SK-N-SH (cell line): ENCODE measurements at regions not wholly inside any gene's neighbourhood (a gene's known extent, or its start where the extent isn't known, plus 50 kb on each side); places are given as distances from the start of the nearest gene placed in this dataset.

Experiments
- CTCF ChIA-PET: fragments of 300-600, 350-600 bp; formaldehyde crosslinking; extraction: SDS; loops from one replicate; lab custom pipeline; 2021; lab: Yijun Ruan, JAX
- POLR2A ChIA-PET: fragments of 350-600 bp; sonication (Branson Sonifier 250); formaldehyde crosslinking; extraction: SDS; loops from one replicate; lab custom pipeline; 2020; ENCODE audit warnings: antibody characterized with exemption, inconsistent platforms; lab: Yijun Ruan, JAX
- DNase-seq: peaks from one replicate; pipeline ENCODE4 v3.0.0; 2012
- H2AFZ ChIP-seq: fragments of 200-600 bp; sonication (generic); 2 replicates; pipeline ENCODE4 v1.8.1; 2016; ENCODE audit warnings: antibody characterized with exemption, mild to moderate bottlenecking, low read depth
- H3F3A ChIP-seq: fragments of 200-600 bp; sonication (generic); replicated peaks from 2 replicates; pipeline ENCODE3; 2016; ENCODE audit warnings: antibody characterized with exemption, mild to moderate bottlenecking; ENCODE audit not compliant: insufficient read depth
- H3K27ac ChIP-seq, 2 experiments: fragments of 200-500 bp in 1 of 2; fragments of 200-600 bp in 1 of 2; sonication (Bioruptor generic) in 1 of 2; sonication (generic), shearing (Covaris generic) in 1 of 2; 2 replicates each; pipeline versions ENCODE4 v1.5.1 to v1.6.1; 2014 to 2016; ENCODE audit warnings: low read depth in 2 of 2, inconsistent platforms in 1 of 2, low read length in 1 of 2, mild to moderate bottlenecking in 1 of 2, mixed read lengths in 1 of 2
- H3K27me3 ChIP-seq: fragments of 200-600 bp; sonication (generic), shearing (Covaris generic); 2 replicates; pipeline ENCODE4 v1.6.1; 2016; ENCODE audit warnings: mixed run types; ENCODE audit not compliant: insufficient read depth
- H3K36me3 ChIP-seq, 2 experiments: fragments of 200-500 bp in 1 of 2; fragments of 200-600 bp in 1 of 2; sonication (Bioruptor generic) in 1 of 2; sonication (generic) in 1 of 2; replicated peaks in 1 of 2; 2 replicates each; pipeline versions ENCODE3 to v1.5.1; 2014 to 2016; ENCODE audit warnings: low read length in 1 of 2, mild to moderate bottlenecking in 1 of 2; ENCODE audit not compliant: insufficient read depth in 2 of 2, control insufficient read depth in 1 of 2
- H3K4me1 ChIP-seq, 2 experiments: fragments of 200-500 bp in 1 of 2; fragments of 200-600 bp in 1 of 2; sonication (Bioruptor generic) in 1 of 2; sonication (generic), shearing (Covaris generic) in 1 of 2; 2 replicates each; pipeline versions ENCODE4 v1.5.1 to v1.6.1; 2014 to 2016; ENCODE audit warnings: low read depth in 1 of 2, low read length in 1 of 2, mixed run types in 1 of 2; ENCODE audit not compliant: insufficient read depth in 2 of 2, control insufficient read depth in 1 of 2
- H3K4me2 ChIP-seq: fragments of 200-600 bp; sonication (generic), shearing (Covaris generic); 2 replicates; pipeline ENCODE4 v1.6.1; 2017; ENCODE audit warnings: mixed run types
- H3K4me3 ChIP-seq, 2 experiments: fragments of 200-500 bp in 1 of 2; fragments of 200-600 bp in 1 of 2; sonication (Bioruptor generic) in 1 of 2; sonication (generic), shearing (Covaris generic) in 1 of 2; 2 replicates each; pipeline versions ENCODE4 v1.5.1 to v1.8.1; 2014 to 2016; ENCODE audit warnings: low read depth in 2 of 2, inconsistent platforms in 1 of 2, low read length in 1 of 2, mild to moderate bottlenecking in 1 of 2, mixed read lengths in 1 of 2, moderate library complexity in 1 of 2
- H3K79me2 ChIP-seq: fragments of 200-600 bp; sonication (generic); 2 replicates; pipeline ENCODE4 v1.8.1; 2017; ENCODE audit warnings: mild to moderate bottlenecking; ENCODE audit not compliant: insufficient read depth
- H3K9ac ChIP-seq: fragments of 200-600 bp; sonication (generic); 2 replicates; pipeline ENCODE4 v1.6.1; 2017; ENCODE audit warnings: mixed run types
- H3K9me2 ChIP-seq: fragments of 200-600 bp; sonication (generic); 2 replicates; pipeline ENCODE4 v1.6.1; 2017; ENCODE audit warnings: mixed run types
- H3K9me3 ChIP-seq: fragments of 200-600 bp; sonication (generic); 2 replicates; pipeline ENCODE4 v1.6.1; 2017; ENCODE audit warnings: mixed run types, mild to moderate bottlenecking, moderate library complexity
- H4K20me1 ChIP-seq: fragments of 200-600 bp; sonication (generic); 2 replicates; pipeline ENCODE4 v1.6.1; 2017; ENCODE audit warnings: mild to moderate bottlenecking, mixed run types; ENCODE audit not compliant: insufficient read depth
- ELF1 ChIP-seq: IDR thresholded peaks from 2 replicates; pipeline ENCODE4 v1.4.0; 2012
- EP300 ChIP-seq, 2 experiments: IDR thresholded peaks; 2 replicates each; pipeline versions ENCODE4 v1.4.0 to v1.6.1; 2012; ENCODE audit warnings: borderline replicate concordance in 1 of 2, low read depth in 1 of 2, low read length in 1 of 2
- FOSL2 ChIP-seq: IDR thresholded peaks from 2 replicates; pipeline ENCODE4 v1.4.0; 2012; ENCODE audit warnings: low read depth, mild to moderate bottlenecking, moderate library complexity, borderline replicate concordance
- GATA2 ChIP-seq: sonication (generic); formaldehyde crosslinking; IDR thresholded peaks from 2 replicates; pipeline ENCODE4 v1.5.0; 2020; ENCODE audit warnings: mild to moderate bottlenecking, missing genetic modification reagents
- MEF2A ChIP-seq: IDR thresholded peaks from 2 replicates; pipeline ENCODE4 v1.4.0; 2012; ENCODE audit warnings: low read depth, borderline replicate concordance
- NFIC ChIP-seq: IDR thresholded peaks from 2 replicates; pipeline ENCODE4 v1.4.0; 2012; ENCODE audit warnings: borderline replicate concordance
- NRF1 ChIP-seq: IDR thresholded peaks from 2 replicates; pipeline ENCODE4 v1.6.1; 2012; ENCODE audit warnings: low read depth, mild to moderate bottlenecking, low read length
- POLR2AphosphoS5 ChIP-seq: IDR thresholded peaks from 2 replicates; pipeline ENCODE4 v1.6.1; 2012; ENCODE audit warnings: low read depth, low read length
- RAD21 ChIP-seq: IDR thresholded peaks from 2 replicates; pipeline ENCODE4 v1.6.1; 2012; ENCODE audit warnings: mild to moderate bottlenecking, low read length
- RCOR1 ChIP-seq: fragments of 150-350 bp; IDR thresholded peaks from 2 replicates; pipeline ENCODE4 v1.6.1; 2017; ENCODE audit warnings: antibody characterized with exemption, low read length
- RFX5 ChIP-seq: IDR thresholded peaks from 2 replicates; pipeline ENCODE4 v1.6.1; 2012; ENCODE audit warnings: mild to moderate bottlenecking, improper control_type of control experiment, low read length
- TEAD4 ChIP-seq: IDR thresholded peaks from 2 replicates; pipeline ENCODE4 v1.4.0; 2012; ENCODE audit warnings: mild to moderate bottlenecking, borderline replicate concordance; ENCODE audit not compliant: insufficient read depth
- YY1 ChIP-seq: IDR thresholded peaks from 2 replicates; pipeline ENCODE4 v1.4.0; 2012; ENCODE audit warnings: low read depth, mild to moderate bottlenecking
- WGBS: methylation state at CpG from one replicate; pipeline ENCODE4 v1.1.6; 2017; ENCODE audit warnings: low lambda C conversion rate; 5-methylcytosine and 5-hydroxymethylcytosine counted together
- TF ChIP-seq, protein P1 (sequence below): IDR thresholded peaks from 2 replicates; pipeline ENCODE4 v1.4.0; 2012; ENCODE audit warnings: low read depth, borderline replicate concordance
- TF ChIP-seq, protein P2 (sequence below): IDR thresholded peaks from 2 replicates; pipeline ENCODE4 v1.6.1; 2012; ENCODE audit warnings: mild to moderate bottlenecking, low read depth, low read length, moderate library complexity
- TF ChIP-seq, protein P3 (sequence below): IDR thresholded peaks from 2 replicates; pipeline ENCODE4; 2012

DNA sequence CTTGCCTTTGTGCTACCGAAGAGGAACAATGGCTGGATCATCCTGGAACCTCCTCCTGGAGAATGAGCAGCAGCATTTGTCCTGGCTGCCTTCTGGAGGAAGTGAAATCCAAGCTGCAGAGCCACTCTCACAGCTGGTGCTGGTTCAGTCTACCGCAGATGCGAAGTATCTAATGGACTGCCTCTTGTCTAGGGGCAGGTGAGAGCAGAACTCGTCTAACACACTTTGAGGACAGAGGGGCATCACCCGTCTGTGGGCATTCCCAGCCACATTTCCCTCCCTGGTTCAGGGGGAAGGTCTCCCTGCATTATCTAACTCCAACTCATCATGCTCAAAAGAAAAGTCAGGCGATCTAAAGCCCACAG lies 338.2 kb upstream of the GATB start:
- no peaks in the 10 kb centered on the region for H3F3A ChIP-seq
- H3K4me2 ChIP-seq = no peak overlapping the region
- H3K9me3 ChIP-seq = no peaks in the 10 kb centered on the region
- H2AFZ ChIP-seq = no peak overlapping the region
- no peaks in the 10 kb centered on the region for H3K27me3 ChIP-seq
- H3K79me2 ChIP-seq = no peaks in the 10 kb centered on the region
- H3K9me2 ChIP-seq = no peaks in the 10 kb centered on the region
- TF ChIP-seq ELF1 (no peak), RAD21 (no peak), EP300 (IDR thresholded peaks at IDR 0.05; ENCODE audit: borderline replicate concordance in 1 of 2, low read depth in 1 of 2, low read length in 1 of 2) (no peak), RCOR1 (no peak), NFIC (no peak), YY1 (no peak)
- no peak overlapping the region for H3K4me3 ChIP-seq
- H3K27ac ChIP-seq = no peak overlapping the region
- H3K4me1 ChIP-seq = no peaks in the 10 kb centered on the region; a peak in 1 of 4 replicates
- no peak for DNase-seq
- H4K20me1 ChIP-seq = no peaks in the 10 kb centered on the region
- ChIA-PET CTCF (no interaction called here), POLR2A (no interaction called here)
- WGBS = 69% methylated on average over 5 of the region's 6 CpGs
- no peak overlapping the region for H3K9ac ChIP-seq
- no peaks in the 10 kb centered on the region for H3K36me3 ChIP-seq

DNA sequence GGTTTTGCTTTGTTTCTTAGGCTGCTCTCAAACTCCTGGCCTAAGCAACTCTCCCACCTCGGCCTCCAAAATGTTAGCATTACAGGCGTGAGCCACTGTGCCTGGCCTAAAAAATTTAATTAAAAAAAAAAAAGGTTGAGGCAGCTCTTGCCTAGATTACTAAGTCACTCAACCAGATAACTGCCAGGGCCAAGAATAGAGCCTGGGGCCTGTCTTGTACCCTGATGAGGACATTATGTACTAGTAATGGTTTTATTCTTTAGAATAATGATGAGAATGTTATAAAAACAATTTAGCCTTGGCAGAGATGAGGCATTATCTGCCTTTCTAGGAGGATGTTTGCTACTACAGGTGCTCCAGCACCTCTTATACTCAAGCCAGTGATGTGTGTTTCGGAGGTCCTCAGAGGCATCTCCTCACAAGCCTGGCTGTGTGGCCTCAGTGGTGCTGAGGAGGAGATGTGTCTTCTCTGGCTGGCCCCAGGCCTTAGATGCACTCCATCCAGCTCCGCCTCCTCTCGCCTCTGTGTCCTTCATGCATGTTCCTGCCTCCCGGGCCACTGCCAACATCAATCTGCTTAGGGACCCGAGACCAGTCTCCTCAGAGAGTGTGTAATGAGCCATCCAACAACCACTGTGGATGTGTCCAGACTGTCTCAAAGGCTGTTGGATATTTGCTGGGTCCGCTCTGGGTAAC lies 337.7 kb upstream of the GATB start:
- H3K36me3 ChIP-seq = no peaks in the 10 kb centered on the region
- no peaks in the 10 kb centered on the region for H3K9me3 ChIP-seq
- no peak overlapping the region for H3K4me2 ChIP-seq
- H3K9me2 ChIP-seq = no peaks in the 10 kb centered on the region
- no peaks in the 10 kb centered on the region; a peak in 1 of 4 replicates for H3K4me1 ChIP-seq
- H3K9ac ChIP-seq = no peak overlapping the region
- H2AFZ ChIP-seq = no peak overlapping the region
- no peak overlapping the region for H3K4me3 ChIP-seq
- H3K79me2 ChIP-seq = no peaks in the 10 kb centered on the region
- CTCF ChIA-PET = no interaction called here
- no peaks in the 10 kb centered on the region for H3F3A ChIP-seq
- no peak for DNase-seq
- H3K27me3 ChIP-seq = no peaks in the 10 kb centered on the region
- POLR2A ChIA-PET = no interaction called here
- 76% methylated on average over 8 of the region's 8 CpGs for WGBS
- TF ChIP-seq EP300 (IDR thresholded peaks at IDR 0.05; ENCODE audit: borderline replicate concordance in 1 of 2, low read depth in 1 of 2, low read length in 1 of 2) (no peak), GATA2 (CRISPR knock-in tag) (no peak), FOSL2 (no peak), POLR2AphosphoS5 (no peak), RCOR1 (no peak), NRF1 (no peak), TEAD4 (no peak), RAD21 (no peak), MEF2A (no peak), RFX5 (no peak)
- TF ChIP-seq, protein P1, sequence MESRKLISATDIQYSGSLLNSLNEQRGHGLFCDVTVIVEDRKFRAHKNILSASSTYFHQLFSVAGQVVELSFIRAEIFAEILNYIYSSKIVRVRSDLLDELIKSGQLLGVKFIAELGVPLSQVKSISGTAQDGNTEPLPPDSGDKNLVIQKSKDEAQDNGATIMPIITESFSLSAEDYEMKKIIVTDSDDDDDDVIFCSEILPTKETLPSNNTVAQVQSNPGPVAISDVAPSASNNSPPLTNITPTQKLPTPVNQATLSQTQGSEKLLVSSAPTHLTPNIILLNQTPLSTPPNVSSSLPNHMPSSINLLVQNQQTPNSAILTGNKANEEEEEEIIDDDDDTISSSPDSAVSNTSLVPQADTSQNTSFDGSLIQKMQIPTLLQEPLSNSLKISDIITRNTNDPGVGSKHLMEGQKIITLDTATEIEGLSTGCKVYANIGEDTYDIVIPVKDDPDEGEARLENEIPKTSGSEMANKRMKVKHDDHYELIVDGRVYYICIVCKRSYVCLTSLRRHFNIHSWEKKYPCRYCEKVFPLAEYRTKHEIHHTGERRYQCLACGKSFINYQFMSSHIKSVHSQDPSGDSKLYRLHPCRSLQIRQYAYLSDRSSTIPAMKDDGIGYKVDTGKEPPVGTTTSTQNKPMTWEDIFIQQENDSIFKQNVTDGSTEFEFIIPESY = no peak
- TF ChIP-seq, protein P2, sequence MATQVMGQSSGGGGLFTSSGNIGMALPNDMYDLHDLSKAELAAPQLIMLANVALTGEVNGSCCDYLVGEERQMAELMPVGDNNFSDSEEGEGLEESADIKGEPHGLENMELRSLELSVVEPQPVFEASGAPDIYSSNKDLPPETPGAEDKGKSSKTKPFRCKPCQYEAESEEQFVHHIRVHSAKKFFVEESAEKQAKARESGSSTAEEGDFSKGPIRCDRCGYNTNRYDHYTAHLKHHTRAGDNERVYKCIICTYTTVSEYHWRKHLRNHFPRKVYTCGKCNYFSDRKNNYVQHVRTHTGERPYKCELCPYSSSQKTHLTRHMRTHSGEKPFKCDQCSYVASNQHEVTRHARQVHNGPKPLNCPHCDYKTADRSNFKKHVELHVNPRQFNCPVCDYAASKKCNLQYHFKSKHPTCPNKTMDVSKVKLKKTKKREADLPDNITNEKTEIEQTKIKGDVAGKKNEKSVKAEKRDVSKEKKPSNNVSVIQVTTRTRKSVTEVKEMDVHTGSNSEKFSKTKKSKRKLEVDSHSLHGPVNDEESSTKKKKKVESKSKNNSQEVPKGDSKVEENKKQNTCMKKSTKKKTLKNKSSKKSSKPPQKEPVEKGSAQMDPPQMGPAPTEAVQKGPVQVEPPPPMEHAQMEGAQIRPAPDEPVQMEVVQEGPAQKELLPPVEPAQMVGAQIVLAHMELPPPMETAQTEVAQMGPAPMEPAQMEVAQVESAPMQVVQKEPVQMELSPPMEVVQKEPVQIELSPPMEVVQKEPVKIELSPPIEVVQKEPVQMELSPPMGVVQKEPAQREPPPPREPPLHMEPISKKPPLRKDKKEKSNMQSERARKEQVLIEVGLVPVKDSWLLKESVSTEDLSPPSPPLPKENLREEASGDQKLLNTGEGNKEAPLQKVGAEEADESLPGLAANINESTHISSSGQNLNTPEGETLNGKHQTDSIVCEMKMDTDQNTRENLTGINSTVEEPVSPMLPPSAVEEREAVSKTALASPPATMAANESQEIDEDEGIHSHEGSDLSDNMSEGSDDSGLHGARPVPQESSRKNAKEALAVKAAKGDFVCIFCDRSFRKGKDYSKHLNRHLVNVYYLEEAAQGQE = no peak
- TF ChIP-seq, protein P3, sequence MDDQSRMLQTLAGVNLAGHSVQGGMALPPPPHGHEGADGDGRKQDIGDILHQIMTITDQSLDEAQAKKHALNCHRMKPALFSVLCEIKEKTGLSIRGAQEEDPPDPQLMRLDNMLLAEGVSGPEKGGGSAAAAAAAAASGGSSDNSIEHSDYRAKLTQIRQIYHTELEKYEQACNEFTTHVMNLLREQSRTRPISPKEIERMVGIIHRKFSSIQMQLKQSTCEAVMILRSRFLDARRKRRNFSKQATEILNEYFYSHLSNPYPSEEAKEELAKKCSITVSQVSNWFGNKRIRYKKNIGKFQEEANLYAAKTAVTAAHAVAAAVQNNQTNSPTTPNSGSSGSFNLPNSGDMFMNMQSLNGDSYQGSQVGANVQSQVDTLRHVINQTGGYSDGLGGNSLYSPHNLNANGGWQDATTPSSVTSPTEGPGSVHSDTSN = no peak
- TF ChIP-seq, all 33 proteins: peak for 0
- Histone ChIP-seq H3K27ac (no peak overlapping the region), H4K20me1 (no peaks in the 10 kb centered on the region)
